ENCODE measurements at regions not wholly inside any gene's neighbourhood (a gene's known extent, or its start where the extent isn't known, plus 50 kb on each side); places are given as distances from the start of the nearest gene placed in this dataset.
"Not testable (repeated sequence)": the region's sequence is repeated elsewhere in the genome, so short reads cannot be mapped to it uniquely, and the experiment has no call there.

DNA sequence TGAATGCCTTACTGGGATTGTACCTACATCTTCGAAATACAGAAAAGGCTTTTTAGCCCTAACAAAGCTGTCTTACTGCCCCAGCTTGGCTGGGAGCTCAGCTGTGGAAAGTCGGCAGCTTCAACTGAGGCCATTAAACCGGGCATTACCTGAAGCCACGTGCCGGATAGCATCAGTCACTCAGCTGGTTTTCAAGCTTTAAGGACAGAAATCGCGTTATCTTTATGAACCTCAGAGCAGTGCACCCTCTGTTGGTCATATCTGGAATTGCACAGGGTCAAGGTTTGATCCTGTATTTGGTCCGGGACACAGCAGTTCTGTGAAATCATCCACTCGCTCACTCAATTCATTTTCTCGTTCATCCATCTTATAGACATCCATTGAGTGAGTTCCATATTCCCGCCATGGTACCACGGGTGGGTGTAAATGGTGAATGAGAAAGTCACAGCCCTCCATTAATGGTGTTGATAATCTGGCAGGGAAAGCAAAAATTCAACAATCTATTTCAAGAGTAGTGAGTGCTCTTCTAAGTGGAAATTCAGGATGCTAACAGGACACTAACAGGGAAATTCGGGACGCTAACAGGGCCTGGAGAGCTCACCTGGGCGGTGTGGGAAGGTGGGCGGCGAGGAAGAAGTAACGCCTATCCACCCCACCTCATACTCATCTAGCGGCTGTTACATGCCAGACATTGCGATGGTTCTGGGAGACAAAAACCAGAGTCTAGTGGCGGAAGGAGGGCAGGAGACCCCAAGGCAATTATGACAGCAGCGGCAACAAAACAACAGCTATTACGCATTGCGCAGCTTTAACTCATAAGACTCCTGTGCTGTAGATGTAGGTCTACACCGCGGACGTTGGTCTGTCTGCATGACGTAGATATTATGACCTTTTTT, 60.6 kb upstream of the TCL1A start:
- POLR2A ChIA-PET: no interaction called here
- TF ChIP-seq, protein P1, sequence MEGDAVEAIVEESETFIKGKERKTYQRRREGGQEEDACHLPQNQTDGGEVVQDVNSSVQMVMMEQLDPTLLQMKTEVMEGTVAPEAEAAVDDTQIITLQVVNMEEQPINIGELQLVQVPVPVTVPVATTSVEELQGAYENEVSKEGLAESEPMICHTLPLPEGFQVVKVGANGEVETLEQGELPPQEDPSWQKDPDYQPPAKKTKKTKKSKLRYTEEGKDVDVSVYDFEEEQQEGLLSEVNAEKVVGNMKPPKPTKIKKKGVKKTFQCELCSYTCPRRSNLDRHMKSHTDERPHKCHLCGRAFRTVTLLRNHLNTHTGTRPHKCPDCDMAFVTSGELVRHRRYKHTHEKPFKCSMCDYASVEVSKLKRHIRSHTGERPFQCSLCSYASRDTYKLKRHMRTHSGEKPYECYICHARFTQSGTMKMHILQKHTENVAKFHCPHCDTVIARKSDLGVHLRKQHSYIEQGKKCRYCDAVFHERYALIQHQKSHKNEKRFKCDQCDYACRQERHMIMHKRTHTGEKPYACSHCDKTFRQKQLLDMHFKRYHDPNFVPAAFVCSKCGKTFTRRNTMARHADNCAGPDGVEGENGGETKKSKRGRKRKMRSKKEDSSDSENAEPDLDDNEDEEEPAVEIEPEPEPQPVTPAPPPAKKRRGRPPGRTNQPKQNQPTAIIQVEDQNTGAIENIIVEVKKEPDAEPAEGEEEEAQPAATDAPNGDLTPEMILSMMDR (IDR thresholded peaks at IDR 0.05; ENCODE audit: control extremely low read depth, extremely low read depth, low read depth, missing control alignments): peak; percentile 84
- CTCF ChIA-PET: interaction anchor here (0.6 to 8.5 kb wide), 53 partner anchors 9 to 501 kb away, joined by 3 to 117 read pairs (median 4); partner anchors contain the start of gene TCL1A
- peak; percentile 77 for DNase-seq (ENCODE audit: extremely low spot score)

- no peak for DNase-seq (ENCODE audit: extremely low spot score)
- POLR2A ChIA-PET: no interaction called here
- TF ChIP-seq, protein P1 (IDR thresholded peaks at IDR 0.05; ENCODE audit: control extremely low read depth, extremely low read depth, low read depth, missing control alignments): no peak
- CTCF ChIA-PET: interaction anchor here (0.9 to 8.5 kb wide), 3 partner anchors 157 to 207 kb away, joined by 3 to 117 read pairs (median 3); no protein-coding TSS in a partner anchor
Measured at GRCh38 chr14:95770777-95771176, 56.9 kb upstream of the TCL1A start.

DNA sequence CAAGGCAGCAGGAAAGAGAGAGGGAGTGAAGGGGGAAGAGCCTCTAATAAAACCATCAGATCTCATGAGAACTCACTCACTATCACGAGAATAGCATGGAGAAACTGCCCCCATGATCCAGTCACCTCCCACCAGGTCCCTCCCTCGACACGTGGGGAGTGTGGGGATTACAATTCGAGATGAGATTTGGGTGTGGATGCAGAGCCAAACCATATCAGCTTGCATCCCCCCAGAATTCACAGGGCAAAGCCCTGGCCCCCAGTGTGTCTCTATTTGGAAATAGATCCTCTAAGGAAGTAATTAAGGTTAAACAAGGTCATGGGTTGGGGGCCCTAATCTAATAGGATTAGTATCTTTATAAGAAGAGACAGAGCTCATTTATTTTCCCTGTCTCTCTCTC, 56.1 kb upstream of the TCL1A start:
- TF ChIP-seq, protein P1 (IDR thresholded peaks at IDR 0.05; ENCODE audit: control extremely low read depth, extremely low read depth, low read depth, missing control alignments): no peak
- DNase-seq (ENCODE audit: extremely low spot score): no peak
- POLR2A ChIA-PET: no interaction called here

GRCh38 chr14:95769431-95769830, 55.5 kb upstream of the TCL1A start:
- DNase-seq (ENCODE audit: extremely low spot score); POLR2A ChIA-PET: not testable (repeated sequence)
- CTCF ChIA-PET: interaction anchor here (8.5 kb wide), 1 partner anchor 206 kb away, joined by 117 read pairs; no protein-coding TSS in a partner anchor

More for the DNA sequence above, 56.1 kb upstream of the TCL1A start:
- CTCF ChIA-PET: interaction anchor here (0.9 to 8.5 kb wide), 3 partner anchors 156 to 206 kb away, joined by 3 to 117 read pairs (median 3); no protein-coding TSS in a partner anchor

DNA sequence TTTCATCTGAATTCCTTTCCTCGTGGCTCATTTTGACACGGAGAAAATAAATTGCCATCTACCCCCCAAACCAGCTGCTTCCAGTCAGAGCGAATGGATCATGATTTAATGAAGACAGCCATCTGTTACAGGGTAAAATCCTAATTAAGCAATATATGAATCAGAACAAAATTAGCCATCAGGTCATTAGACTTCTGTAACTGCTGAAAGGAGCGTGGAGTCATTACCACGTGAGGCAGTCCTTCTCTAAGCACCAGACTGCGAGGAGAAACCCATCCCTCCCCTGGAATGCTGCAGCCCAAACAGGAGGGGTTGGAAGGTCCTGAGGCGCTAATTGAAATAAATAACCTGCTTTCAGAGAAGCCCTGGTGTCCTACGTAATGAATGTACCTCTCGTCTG, 51.1 kb upstream of the TCL1A start:
- ChIA-PET POLR2A (no interaction called here), CTCF (interaction anchor here (1.2 to 3.3 kb wide), 2 partner anchors 9 to 85 kb away, joined by 3 to 26 read pairs; no protein-coding TSS in a partner anchor)
- TF ChIP-seq, protein P1 (IDR thresholded peaks at IDR 0.05; ENCODE audit: control extremely low read depth, extremely low read depth, low read depth, missing control alignments): no peak
- DNase-seq (ENCODE audit: extremely low spot score): no peak

GRCh38 chr14:95763875-95764274, 50.0 kb upstream of the TCL1A start:
- no peak for DNase-seq (ENCODE audit: extremely low spot score)
- POLR2A ChIA-PET: no interaction called here
- TF ChIP-seq, protein P1 (IDR thresholded peaks at IDR 0.05; ENCODE audit: control extremely low read depth, extremely low read depth, low read depth, missing control alignments): no peak
- CTCF ChIA-PET: interaction anchor here (1.1 to 3.3 kb wide), 2 partner anchors 10 kb away, joined by 3 to 26 read pairs; no protein-coding TSS in a partner anchor

Measured in GM10248 (cell line).